ENCODE measurements at regions not wholly inside any gene's neighbourhood (a gene's known extent, or its start where the extent isn't known, plus 50 kb on each side); places are given as distances from the start of the nearest gene placed in this dataset.

DNA sequence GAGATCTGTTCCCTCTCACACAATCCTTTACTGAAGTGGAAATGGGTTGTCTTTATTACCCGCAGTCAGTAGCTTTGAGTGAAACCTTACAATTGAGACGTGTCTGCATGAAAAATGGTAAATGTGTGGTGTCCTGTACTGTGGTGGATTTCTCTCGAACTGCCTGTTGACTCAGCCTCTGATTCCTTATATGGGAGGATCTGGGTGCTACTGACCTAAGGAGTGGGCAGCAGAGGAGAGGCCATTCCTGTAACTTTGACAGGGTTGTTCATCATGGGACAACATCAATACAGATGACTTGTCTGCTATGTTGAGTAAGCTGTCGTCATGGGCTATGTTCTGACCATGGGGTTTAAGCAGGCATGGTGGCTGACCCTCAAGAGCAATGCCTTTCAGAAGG lies 159.6 kb upstream of the WDR1 start:
- Histone ChIP-seq H3K9me3 (ENCODE audit: control extremely low read depth in 1 of 5, control insufficient read depth in 4 of 5, insufficient read depth in 2 of 5, low read depth in 1 of 5, low read length in 4 of 5) (no peaks in the 10 kb centered on the region), H3K27ac (ENCODE audit: insufficient read depth in 1 of 2, low read depth in 1 of 2, low read length in 2 of 2, poor library complexity in 1 of 2, severe bottlenecking in 2 of 2) (no peak overlapping the region), H3K4me3 (ENCODE audit: control insufficient read depth in 1 of 7, extremely low read depth in 1 of 7, insufficient read depth in 4 of 7, low read depth in 2 of 7, low read length in 6 of 7) (no peak overlapping the region), H3K4me1 (ENCODE audit: control extremely low read depth in 1 of 4, control insufficient read depth in 4 of 4, insufficient read depth in 4 of 4, low read length in 3 of 4) (no peaks in the 10 kb centered on the region), H3K27me3 (replicated peaks in 2 of 5; ENCODE audit: control insufficient read depth in 4 of 5, insufficient read depth in 5 of 5, low read length in 4 of 5) (peaks cover 0 to 9% (median 0%) of the 10 kb centered on the region in 5 experiments), H3K36me3 (ENCODE audit: control insufficient read depth in 4 of 4, insufficient read depth in 4 of 4, low read length in 3 of 4) (no peaks in the 10 kb centered on the region)
- CTCF ChIA-PET: no interaction called here
- POLR2A ChIA-PET: no interaction called here
- DNase-seq: no peak
- WGBS (ENCODE audit: insufficient coverage): 87% methylated on average over 3 of the region's 4 CpGs

DNA sequence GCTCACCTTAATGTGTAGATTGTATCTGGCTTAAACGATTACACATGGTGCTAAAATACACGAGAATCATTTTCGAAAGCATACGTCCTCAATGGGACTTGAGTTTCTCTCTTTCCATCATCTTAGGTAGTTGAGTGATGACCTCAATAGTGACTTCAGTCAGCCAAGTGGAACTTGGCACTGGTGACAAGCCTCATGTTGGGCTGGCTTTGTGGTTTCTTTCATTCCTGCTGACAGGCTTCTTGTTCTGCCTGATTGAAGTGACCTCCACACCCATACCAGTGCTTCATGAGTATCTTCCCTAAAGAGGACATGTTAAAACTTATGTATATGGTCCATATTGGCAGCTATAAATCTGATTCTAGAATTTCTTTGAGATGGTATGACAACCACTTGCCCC lies 159.1 kb upstream of the WDR1 start:
- H3K9me3 ChIP-seq (ENCODE audit: control extremely low read depth in 1 of 5, control insufficient read depth in 4 of 5, insufficient read depth in 2 of 5, low read depth in 1 of 5, low read length in 4 of 5): no peaks in the 10 kb centered on the region
- no peak for DNase-seq
- ChIA-PET POLR2A (no interaction called here), CTCF (no interaction called here)
- H3K36me3 ChIP-seq (ENCODE audit: control insufficient read depth in 4 of 4, insufficient read depth in 4 of 4, low read length in 3 of 4): no peaks in the 10 kb centered on the region
- no peak overlapping the region for H3K4me3 ChIP-seq (ENCODE audit: control insufficient read depth in 1 of 7, extremely low read depth in 1 of 7, insufficient read depth in 4 of 7, low read depth in 2 of 7, low read length in 6 of 7)
- no peaks in the 10 kb centered on the region for H3K4me1 ChIP-seq (ENCODE audit: control extremely low read depth in 1 of 4, control insufficient read depth in 4 of 4, insufficient read depth in 4 of 4, low read length in 3 of 4)
- WGBS (ENCODE audit: insufficient coverage): 100% methylated on average over 4 of the region's 4 CpGs
- H3K27me3 ChIP-seq (replicated peaks in 2 of 5; ENCODE audit: control insufficient read depth in 4 of 5, insufficient read depth in 5 of 5, low read length in 4 of 5): peaks cover 0 to 9% (median 0%) of the 10 kb centered on the region in 5 experiments
- no peak overlapping the region for H3K27ac ChIP-seq (ENCODE audit: insufficient read depth in 1 of 2, low read depth in 1 of 2, low read length in 2 of 2, poor library complexity in 1 of 2, severe bottlenecking in 2 of 2)

DNA sequence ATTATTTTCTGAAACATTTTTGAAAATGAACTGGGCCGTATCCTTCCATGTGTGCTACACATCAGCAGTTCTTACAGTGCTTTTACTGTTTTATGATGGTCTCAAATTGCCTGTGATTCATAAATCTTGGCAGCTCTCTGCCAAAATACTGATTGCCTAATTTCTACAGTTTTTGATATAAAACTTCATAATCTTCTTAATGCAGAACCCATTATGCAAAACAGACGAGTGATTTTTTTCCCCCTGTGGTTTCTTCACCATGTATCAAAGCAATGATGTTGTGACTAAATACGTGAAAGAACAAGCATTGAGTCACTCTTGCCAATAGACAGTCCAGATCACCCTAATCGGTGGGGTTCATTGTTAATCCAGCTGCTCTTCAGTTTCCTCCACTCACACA lies 156.4 kb upstream of the WDR1 start:
- Histone ChIP-seq H3K36me3 (ENCODE audit: control insufficient read depth in 4 of 4, insufficient read depth in 4 of 4, low read length in 3 of 4) (no peaks in the 10 kb centered on the region), H3K27ac (ENCODE audit: insufficient read depth in 1 of 2, low read depth in 1 of 2, low read length in 2 of 2, poor library complexity in 1 of 2, severe bottlenecking in 2 of 2) (no peak overlapping the region), H3K27me3 (replicated peaks in 2 of 5; ENCODE audit: control insufficient read depth in 4 of 5, insufficient read depth in 5 of 5, low read length in 4 of 5) (peaks cover 0 to 10% (median 0%) of the 10 kb centered on the region in 5 experiments), H3K4me3 (ENCODE audit: control insufficient read depth in 1 of 7, extremely low read depth in 1 of 7, insufficient read depth in 4 of 7, low read depth in 2 of 7, low read length in 6 of 7) (no peak overlapping the region), H3K4me1 (ENCODE audit: control extremely low read depth in 1 of 4, control insufficient read depth in 4 of 4, insufficient read depth in 4 of 4, low read length in 3 of 4) (no peaks in the 10 kb centered on the region), H3K9me3 (ENCODE audit: control extremely low read depth in 1 of 5, control insufficient read depth in 4 of 5, insufficient read depth in 2 of 5, low read depth in 1 of 5, low read length in 4 of 5) (no peaks in the 10 kb centered on the region)
- DNase-seq: no peak
- POLR2A ChIA-PET: no interaction called here
- 93% methylated on average over 4 of the region's 4 CpGs for WGBS (ENCODE audit: insufficient coverage)
- CTCF ChIA-PET: no interaction called here

DNA sequence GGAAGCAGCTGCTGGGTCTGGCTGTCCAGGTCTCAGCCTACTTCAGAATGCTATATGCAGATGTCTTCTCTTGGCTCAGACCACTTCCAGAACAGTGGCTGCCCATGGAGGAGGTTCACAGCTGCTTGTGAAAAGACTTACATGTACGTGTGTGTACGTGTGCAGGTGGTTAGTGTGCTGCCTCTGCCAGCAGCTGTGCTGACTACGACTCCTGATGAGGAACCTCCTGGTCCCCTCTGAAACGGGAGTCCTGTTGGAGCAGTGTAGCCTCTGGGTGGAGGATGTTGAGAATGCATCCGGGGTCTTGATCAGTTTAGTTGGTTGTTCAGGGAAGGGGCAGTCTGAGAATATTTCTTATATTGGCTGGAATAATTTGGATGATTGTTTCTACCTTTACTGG lies 155.9 kb upstream of the WDR1 start:
- DNase-seq: no peak
- CTCF ChIA-PET: no interaction called here

DNA sequence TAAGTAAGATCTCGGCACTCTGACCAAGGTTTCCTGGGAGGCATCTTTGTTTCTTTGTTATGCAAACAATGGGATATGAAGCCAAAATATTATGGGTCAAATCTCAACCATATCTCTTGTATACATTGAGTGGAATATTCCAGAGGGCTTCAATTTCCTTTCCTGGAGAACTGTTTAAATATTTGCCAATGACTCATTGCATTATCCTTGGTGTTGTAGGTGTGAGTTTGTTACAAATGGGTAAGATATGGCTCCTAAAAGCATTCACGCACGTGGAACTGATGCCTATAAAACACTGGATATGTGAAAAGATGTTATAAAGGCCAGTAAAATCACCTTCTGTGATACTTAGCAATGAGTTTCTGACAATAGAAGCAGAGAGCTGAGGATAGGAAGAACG lies 150.5 kb upstream of the WDR1 start:
- WGBS (ENCODE audit: insufficient coverage): 80% methylated on average over 1 of the region's 4 CpGs
- Histone ChIP-seq H3K9me3 (ENCODE audit: control extremely low read depth in 1 of 5, control insufficient read depth in 4 of 5, insufficient read depth in 2 of 5, low read depth in 1 of 5, low read length in 4 of 5) (no peaks in the 10 kb centered on the region), H3K27ac (ENCODE audit: insufficient read depth in 1 of 2, low read depth in 1 of 2, low read length in 2 of 2, poor library complexity in 1 of 2, severe bottlenecking in 2 of 2) (no peak overlapping the region), H3K36me3 (ENCODE audit: control insufficient read depth in 4 of 4, insufficient read depth in 4 of 4, low read length in 3 of 4) (no peaks in the 10 kb centered on the region), H3K4me3 (ENCODE audit: control insufficient read depth in 1 of 7, extremely low read depth in 1 of 7, insufficient read depth in 4 of 7, low read depth in 2 of 7, low read length in 6 of 7) (no peak overlapping the region), H3K27me3 (replicated peaks in 2 of 5; ENCODE audit: control insufficient read depth in 4 of 5, insufficient read depth in 5 of 5, low read length in 4 of 5) (peaks cover 0 to 18% (median 0%) of the 10 kb centered on the region in 5 experiments), H3K4me1 (ENCODE audit: control extremely low read depth in 1 of 4, control insufficient read depth in 4 of 4, insufficient read depth in 4 of 4, low read length in 3 of 4) (no peaks in the 10 kb centered on the region)
- no peak for DNase-seq
- CTCF ChIA-PET: no interaction called here
- POLR2A ChIA-PET: no interaction called here

More for the DNA sequence above, 155.9 kb upstream of the WDR1 start:
- no peaks in the 10 kb centered on the region for H3K9me3 ChIP-seq (ENCODE audit: control extremely low read depth in 1 of 5, control insufficient read depth in 4 of 5, insufficient read depth in 2 of 5, low read depth in 1 of 5, low read length in 4 of 5)
- POLR2A ChIA-PET: interaction anchor here (0.6 kb wide), 1 partner anchor 54 kb away, joined by 3 read pairs; no protein-coding TSS in a partner anchor
- no peak overlapping the region for H3K4me3 ChIP-seq (ENCODE audit: control insufficient read depth in 1 of 7, extremely low read depth in 1 of 7, insufficient read depth in 4 of 7, low read depth in 2 of 7, low read length in 6 of 7)
- H3K27ac ChIP-seq (ENCODE audit: insufficient read depth in 1 of 2, low read depth in 1 of 2, low read length in 2 of 2, poor library complexity in 1 of 2, severe bottlenecking in 2 of 2): no peak overlapping the region
- H3K36me3 ChIP-seq (ENCODE audit: control insufficient read depth in 4 of 4, insufficient read depth in 4 of 4, low read length in 3 of 4): no peaks in the 10 kb centered on the region
- no peaks in the 10 kb centered on the region for H3K4me1 ChIP-seq (ENCODE audit: control extremely low read depth in 1 of 4, control insufficient read depth in 4 of 4, insufficient read depth in 4 of 4, low read length in 3 of 4)
- WGBS (ENCODE audit: insufficient coverage): 91% methylated on average over 5 of the region's 5 CpGs
- H3K27me3 ChIP-seq (replicated peaks in 2 of 5; ENCODE audit: control insufficient read depth in 4 of 5, insufficient read depth in 5 of 5, low read length in 4 of 5): peaks cover 0 to 10% (median 0%) of the 10 kb centered on the region in 5 experiments

DNA sequence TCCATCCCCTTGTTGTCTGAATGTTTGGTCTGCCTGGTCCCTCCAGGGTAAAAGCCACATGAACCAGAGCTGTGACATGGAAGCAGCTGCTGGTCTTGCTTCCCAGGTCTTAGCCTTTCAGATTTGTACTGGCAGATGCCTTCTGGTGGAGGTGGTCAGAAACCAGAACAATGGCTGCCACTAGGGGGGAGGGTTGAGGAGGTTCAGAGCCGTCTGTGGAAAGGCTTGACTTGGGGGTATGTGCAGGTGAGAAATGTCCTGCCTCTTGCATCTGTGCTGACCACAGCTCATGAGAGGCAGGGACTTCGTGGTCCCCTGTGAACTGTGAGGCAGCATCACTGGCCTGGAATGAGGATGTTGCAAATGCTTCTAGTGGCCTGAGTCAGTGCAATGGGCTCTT lies 144.2 kb upstream of the WDR1 start:
- no peak overlapping the region for H3K27ac ChIP-seq (ENCODE audit: insufficient read depth in 1 of 2, low read depth in 1 of 2, low read length in 2 of 2, poor library complexity in 1 of 2, severe bottlenecking in 2 of 2)
- 63% methylated on average over 2 of the region's 2 CpGs for WGBS (ENCODE audit: insufficient coverage)
- no peaks in the 10 kb centered on the region for H3K9me3 ChIP-seq (ENCODE audit: control extremely low read depth in 1 of 5, control insufficient read depth in 4 of 5, insufficient read depth in 2 of 5, low read depth in 1 of 5, low read length in 4 of 5)
- CTCF ChIA-PET: interaction anchor here (1.2 kb wide), 1 partner anchor 143 kb away, joined by 4 read pairs; no protein-coding TSS in a partner anchor
- H3K36me3 ChIP-seq (ENCODE audit: control insufficient read depth in 4 of 4, insufficient read depth in 4 of 4, low read length in 3 of 4): no peaks in the 10 kb centered on the region
- no peaks in the 10 kb centered on the region for H3K4me1 ChIP-seq (ENCODE audit: control extremely low read depth in 1 of 4, control insufficient read depth in 4 of 4, insufficient read depth in 4 of 4, low read length in 3 of 4)
- DNase-seq: no peak
- H3K4me3 ChIP-seq (ENCODE audit: control insufficient read depth in 1 of 7, extremely low read depth in 1 of 7, insufficient read depth in 4 of 7, low read depth in 2 of 7, low read length in 6 of 7): no peak overlapping the region
- peaks cover 0 to 5% (median 0%) of the 10 kb centered on the region in 5 experiments for H3K27me3 ChIP-seq (replicated peaks in 2 of 5; ENCODE audit: control insufficient read depth in 4 of 5, insufficient read depth in 5 of 5, low read length in 4 of 5)
- POLR2A ChIA-PET: no interaction called here

DNA sequence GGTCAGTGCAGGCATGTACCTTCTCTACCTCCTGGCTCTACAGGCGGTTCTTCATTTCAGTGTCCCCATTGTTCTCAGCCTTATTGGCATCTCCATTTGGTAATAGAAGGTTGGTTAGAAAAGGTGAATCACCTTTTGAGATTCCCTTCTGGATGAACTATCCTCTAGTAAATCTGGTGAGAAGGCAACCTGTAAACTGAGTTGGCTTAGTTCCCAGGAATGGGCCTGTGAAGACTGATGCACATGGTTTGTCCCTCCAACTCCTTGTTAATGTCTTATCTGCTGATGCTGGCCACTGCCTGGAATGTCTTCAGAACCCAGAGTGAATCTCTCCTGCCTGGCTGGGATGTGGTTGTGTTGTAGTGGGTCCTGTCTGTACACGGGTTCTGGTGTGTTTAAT lies 143.4 kb upstream of the WDR1 start:
- Histone ChIP-seq H3K27me3 (replicated peaks in 2 of 5; ENCODE audit: control insufficient read depth in 4 of 5, insufficient read depth in 5 of 5, low read length in 4 of 5) (peaks cover 0 to 5% (median 0%) of the 10 kb centered on the region in 5 experiments), H3K27ac (ENCODE audit: insufficient read depth in 1 of 2, low read depth in 1 of 2, low read length in 2 of 2, poor library complexity in 1 of 2, severe bottlenecking in 2 of 2) (no peak overlapping the region), H3K36me3 (ENCODE audit: control insufficient read depth in 4 of 4, insufficient read depth in 4 of 4, low read length in 3 of 4) (no peaks in the 10 kb centered on the region), H3K4me1 (ENCODE audit: control extremely low read depth in 1 of 4, control insufficient read depth in 4 of 4, insufficient read depth in 4 of 4, low read length in 3 of 4) (no peaks in the 10 kb centered on the region), H3K4me3 (ENCODE audit: control insufficient read depth in 1 of 7, extremely low read depth in 1 of 7, insufficient read depth in 4 of 7, low read depth in 2 of 7, low read length in 6 of 7) (no peak overlapping the region), H3K9me3 (ENCODE audit: control extremely low read depth in 1 of 5, control insufficient read depth in 4 of 5, insufficient read depth in 2 of 5, low read depth in 1 of 5, low read length in 4 of 5) (no peaks in the 10 kb centered on the region)
- ChIA-PET CTCF (interaction anchor here (1.2 kb wide), 1 partner anchor 144 kb away, joined by 4 read pairs; no protein-coding TSS in a partner anchor), POLR2A (no interaction called here)
- DNase-seq: no peak
- no CpG with 5 or more reads among the region's 2 CpGs for WGBS (ENCODE audit: insufficient coverage)
